Uterus (tissue), 2 donors: ENCODE measurements at regions not wholly inside any gene's neighbourhood (a gene's known extent, or its start where the extent isn't known, plus 50 kb on each side); places are given as distances from the start of the nearest gene placed in this dataset.

Experiments used
- CTCF ChIP-seq, 4 experiments: fragments of 200-600 bp in 2 of 4; fragments of 450-650 bp in 2 of 4; sonication (generic) in 2 of 4; IDR thresholded peaks; one replicate each; pipeline ENCODE4 v1.5.1; 2016 to 2019; ENCODE audit warnings: antibody characterized with exemption in 4 of 4, mild to moderate bottlenecking in 2 of 4, moderate library complexity in 1 of 4
- POLR2A ChIP-seq, 2 donors: fragments of 450-650 bp; IDR thresholded peaks; one replicate each; pipeline ENCODE4 v1.6.1; 2016; ENCODE audit warnings: antibody characterized with exemption in 2 of 2, mild to moderate bottlenecking in 1 of 2, moderate library complexity in 1 of 2

DNA sequence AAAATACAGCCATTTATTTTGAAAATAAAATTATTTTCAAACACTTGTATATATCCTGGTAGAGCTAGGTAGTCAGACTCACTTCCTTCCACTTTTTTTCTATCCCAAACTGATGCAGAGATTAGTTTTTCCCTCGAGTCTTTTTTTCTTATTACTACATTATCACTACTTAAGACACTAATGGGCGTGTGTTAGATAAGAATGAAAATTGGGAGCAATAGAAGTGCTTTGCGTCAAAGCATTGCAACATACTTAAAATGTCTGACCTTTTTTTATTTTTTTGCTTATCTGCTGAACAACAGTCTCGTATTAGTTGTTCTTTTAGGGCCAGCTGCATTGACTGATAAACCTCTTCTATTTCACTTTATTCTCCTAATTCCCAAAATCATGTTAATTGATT, 1278.7 kb downstream of the CDH12 start:
- TF ChIP-seq POLR2A (IDR thresholded peaks at IDR 0.05) (no peak), CTCF (IDR thresholded peaks at IDR 0.05) (no peak)
